SK-N-SH (cell line): ENCODE measurements at regions not wholly inside any gene's neighbourhood (a gene's known extent, or its start where the extent isn't known, plus 50 kb on each side); places are given as distances from the start of the nearest gene placed in this dataset.

Experiments used
- ELF1 ChIP-seq: IDR thresholded peaks from 2 replicates; pipeline ENCODE4 v1.4.0; 2012
- GATA2 ChIP-seq: sonication (generic); formaldehyde crosslinking; IDR thresholded peaks from 2 replicates; pipeline ENCODE4 v1.5.0; 2020; ENCODE audit warnings: mild to moderate bottlenecking, missing genetic modification reagents
- MXI1 ChIP-seq: IDR thresholded peaks from 2 replicates; pipeline ENCODE4 v1.6.1; 2012; ENCODE audit warnings: mild to moderate bottlenecking, low read depth, low read length, improper control_type of control experiment
- POLR2AphosphoS5 ChIP-seq: IDR thresholded peaks from 2 replicates; pipeline ENCODE4 v1.6.1; 2012; ENCODE audit warnings: low read depth, low read length
- SIN3A ChIP-seq: IDR thresholded peaks from 2 replicates; pipeline ENCODE4 v1.6.1; 2012; ENCODE audit warnings: low read depth, mild to moderate bottlenecking, low read length, moderate library complexity, borderline replicate concordance
- TAF1 ChIP-seq: IDR thresholded peaks from 2 replicates; pipeline ENCODE4 v1.6.1; 2012; ENCODE audit warnings: low read depth, mild to moderate bottlenecking, low read length, moderate library complexity, borderline replicate concordance
- YY1 ChIP-seq: IDR thresholded peaks from 2 replicates; pipeline ENCODE4 v1.4.0; 2012; ENCODE audit warnings: low read depth, mild to moderate bottlenecking
- TF ChIP-seq, protein P1 (sequence below): fragments of 200-600 bp; sonication (generic); IDR thresholded peaks from 2 replicates; pipeline ENCODE4 v1.6.1; 2017; ENCODE audit warnings: antibody characterized with exemption, mild to moderate bottlenecking, moderate library complexity
- TF ChIP-seq, protein P2 (sequence below): IDR thresholded peaks from 2 replicates; pipeline ENCODE4 v1.4.0; 2012; ENCODE audit warnings: low read depth, borderline replicate concordance
- TF ChIP-seq, protein P3 (sequence below): IDR thresholded peaks from 2 replicates; pipeline ENCODE4; 2012

DNA sequence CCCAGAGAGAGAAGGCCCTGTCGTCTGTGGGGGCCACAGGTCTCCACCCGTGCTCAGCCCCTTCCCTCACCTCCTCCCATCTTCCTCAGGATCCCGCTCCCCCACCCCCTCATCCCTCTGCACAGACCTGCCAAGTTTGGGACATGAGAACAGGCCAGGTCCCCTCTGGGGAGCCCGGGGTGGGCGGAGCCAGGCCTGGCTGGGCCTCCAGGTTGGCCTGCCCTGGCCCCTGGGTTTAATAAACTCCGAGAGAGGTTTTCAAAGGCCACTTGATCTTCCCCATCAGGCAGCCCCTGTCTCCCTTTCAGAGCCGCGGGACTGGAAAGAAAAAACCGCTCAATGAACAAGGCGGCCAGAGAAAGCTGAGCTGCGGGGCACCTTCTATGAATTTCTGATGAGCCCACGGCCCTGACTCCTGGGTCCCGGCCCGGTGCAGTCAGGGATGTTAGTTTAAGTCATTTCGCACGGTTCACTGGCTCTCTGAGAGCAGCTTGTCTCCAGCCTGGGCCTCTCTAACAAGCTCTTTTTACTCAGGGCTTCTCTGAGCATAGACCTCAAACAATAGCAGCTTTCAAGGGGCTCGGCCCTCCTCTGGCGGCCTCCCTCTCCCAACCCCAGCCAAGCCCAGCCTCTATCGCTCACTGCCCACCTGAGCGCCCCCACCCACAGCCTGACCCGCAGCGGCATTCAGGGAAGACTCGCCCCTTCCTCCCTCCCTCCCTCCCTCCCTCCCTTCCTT is 64.8 kb downstream of the RPUSD4 start:
- TF ChIP-seq TAF1 (no peak), ELF1 (no peak), GATA2 (CRISPR knock-in tag) (no peak), YY1 (no peak), SIN3A (no peak), MXI1 (no peak), POLR2AphosphoS5 (no peak)
- TF ChIP-seq, protein P1, sequence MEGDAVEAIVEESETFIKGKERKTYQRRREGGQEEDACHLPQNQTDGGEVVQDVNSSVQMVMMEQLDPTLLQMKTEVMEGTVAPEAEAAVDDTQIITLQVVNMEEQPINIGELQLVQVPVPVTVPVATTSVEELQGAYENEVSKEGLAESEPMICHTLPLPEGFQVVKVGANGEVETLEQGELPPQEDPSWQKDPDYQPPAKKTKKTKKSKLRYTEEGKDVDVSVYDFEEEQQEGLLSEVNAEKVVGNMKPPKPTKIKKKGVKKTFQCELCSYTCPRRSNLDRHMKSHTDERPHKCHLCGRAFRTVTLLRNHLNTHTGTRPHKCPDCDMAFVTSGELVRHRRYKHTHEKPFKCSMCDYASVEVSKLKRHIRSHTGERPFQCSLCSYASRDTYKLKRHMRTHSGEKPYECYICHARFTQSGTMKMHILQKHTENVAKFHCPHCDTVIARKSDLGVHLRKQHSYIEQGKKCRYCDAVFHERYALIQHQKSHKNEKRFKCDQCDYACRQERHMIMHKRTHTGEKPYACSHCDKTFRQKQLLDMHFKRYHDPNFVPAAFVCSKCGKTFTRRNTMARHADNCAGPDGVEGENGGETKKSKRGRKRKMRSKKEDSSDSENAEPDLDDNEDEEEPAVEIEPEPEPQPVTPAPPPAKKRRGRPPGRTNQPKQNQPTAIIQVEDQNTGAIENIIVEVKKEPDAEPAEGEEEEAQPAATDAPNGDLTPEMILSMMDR: no peak
- TF ChIP-seq, protein P2, sequence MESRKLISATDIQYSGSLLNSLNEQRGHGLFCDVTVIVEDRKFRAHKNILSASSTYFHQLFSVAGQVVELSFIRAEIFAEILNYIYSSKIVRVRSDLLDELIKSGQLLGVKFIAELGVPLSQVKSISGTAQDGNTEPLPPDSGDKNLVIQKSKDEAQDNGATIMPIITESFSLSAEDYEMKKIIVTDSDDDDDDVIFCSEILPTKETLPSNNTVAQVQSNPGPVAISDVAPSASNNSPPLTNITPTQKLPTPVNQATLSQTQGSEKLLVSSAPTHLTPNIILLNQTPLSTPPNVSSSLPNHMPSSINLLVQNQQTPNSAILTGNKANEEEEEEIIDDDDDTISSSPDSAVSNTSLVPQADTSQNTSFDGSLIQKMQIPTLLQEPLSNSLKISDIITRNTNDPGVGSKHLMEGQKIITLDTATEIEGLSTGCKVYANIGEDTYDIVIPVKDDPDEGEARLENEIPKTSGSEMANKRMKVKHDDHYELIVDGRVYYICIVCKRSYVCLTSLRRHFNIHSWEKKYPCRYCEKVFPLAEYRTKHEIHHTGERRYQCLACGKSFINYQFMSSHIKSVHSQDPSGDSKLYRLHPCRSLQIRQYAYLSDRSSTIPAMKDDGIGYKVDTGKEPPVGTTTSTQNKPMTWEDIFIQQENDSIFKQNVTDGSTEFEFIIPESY: no peak
- TF ChIP-seq, protein P3, sequence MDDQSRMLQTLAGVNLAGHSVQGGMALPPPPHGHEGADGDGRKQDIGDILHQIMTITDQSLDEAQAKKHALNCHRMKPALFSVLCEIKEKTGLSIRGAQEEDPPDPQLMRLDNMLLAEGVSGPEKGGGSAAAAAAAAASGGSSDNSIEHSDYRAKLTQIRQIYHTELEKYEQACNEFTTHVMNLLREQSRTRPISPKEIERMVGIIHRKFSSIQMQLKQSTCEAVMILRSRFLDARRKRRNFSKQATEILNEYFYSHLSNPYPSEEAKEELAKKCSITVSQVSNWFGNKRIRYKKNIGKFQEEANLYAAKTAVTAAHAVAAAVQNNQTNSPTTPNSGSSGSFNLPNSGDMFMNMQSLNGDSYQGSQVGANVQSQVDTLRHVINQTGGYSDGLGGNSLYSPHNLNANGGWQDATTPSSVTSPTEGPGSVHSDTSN: no peak
